ENCODE measurements at regions not wholly inside any gene's neighbourhood (a gene's known extent, or its start where the extent isn't known, plus 50 kb on each side); places are given as distances from the start of the nearest gene placed in this dataset.
A peak's percentile ranks its signal among the peaks of the same experiment; 100 is the strongest.
"Not testable (repeated sequence)": the region's sequence is repeated elsewhere in the genome, so short reads cannot be mapped to it uniquely, and the experiment has no call there.

DNA sequence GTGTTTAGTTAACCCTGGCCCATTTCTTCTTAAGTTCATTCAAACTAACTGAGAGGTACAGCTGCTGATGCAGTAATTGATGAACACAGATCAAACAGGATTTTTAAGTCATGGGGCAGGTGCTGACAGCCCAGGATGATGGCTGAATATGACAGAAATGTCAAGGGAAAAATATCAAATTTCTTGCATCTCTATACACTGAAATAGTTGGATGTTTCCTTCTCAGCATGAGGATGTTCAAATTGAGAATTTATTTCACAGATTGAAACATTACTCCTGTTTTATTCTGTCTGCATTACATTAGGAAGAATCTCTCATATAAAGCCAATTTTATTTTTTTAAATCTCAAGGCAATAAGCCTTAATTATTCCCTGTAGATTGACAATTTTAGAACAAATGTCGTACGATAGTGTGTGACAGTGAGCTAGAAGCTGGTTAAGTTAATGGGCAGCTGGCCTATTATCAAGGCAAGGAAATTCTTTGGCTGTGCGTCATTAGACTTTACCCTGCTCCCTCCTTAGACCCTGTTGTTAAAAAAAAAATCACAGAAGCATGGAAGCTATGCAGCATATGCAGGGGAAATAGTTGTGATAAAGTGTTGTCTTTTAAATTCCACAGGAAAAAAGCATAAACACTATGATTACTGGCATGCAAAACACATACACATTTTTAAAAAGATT is 183.8 kb upstream of the KCNMB2 start:
- no peaks in the 10 kb centered on the region for H3K4me1 ChIP-seq (ENCODE audit: control insufficient read depth in 4 of 4, insufficient read depth in 4 of 4, low read length in 3 of 4)
- H3K27ac ChIP-seq (ENCODE audit: low read depth in 1 of 2, low read length in 2 of 2), result no peak overlapping the region
- 79% methylated on average over 3 of the region's 3 CpGs for WGBS
- H3K9ac ChIP-seq (ENCODE audit: low read depth in 1 of 2, low read length in 2 of 2), result no peak overlapping the region
- no peaks in the 10 kb centered on the region for H3K27me3 ChIP-seq (ENCODE audit: control insufficient read depth in 4 of 4, insufficient read depth in 4 of 4, low read length in 3 of 4)
- H3K9me3 ChIP-seq (ENCODE audit: control insufficient read depth in 4 of 4, low read length in 3 of 4), result no peaks in the 10 kb centered on the region
- H3K4me3 ChIP-seq (ENCODE audit: low read depth in 1 of 3, low read length in 3 of 3), result no peak overlapping the region
- peak in 1 of 2 donors; percentile 60 for TF ChIP-seq JUND (IDR thresholded peaks at IDR 0.05)
- TF ChIP-seq HNF4A (conservative IDR thresholded peaks at IDR 0.05), result no peak
- H3K36me3 ChIP-seq (ENCODE audit: control insufficient read depth in 4 of 4, insufficient read depth in 3 of 4, low read depth in 1 of 4, low read length in 3 of 4), result no peaks in the 10 kb centered on the region
- DNase-seq (ENCODE audit: low spot score), result no peak

- no peak for DNase-seq (ENCODE audit: low spot score)
- Histone ChIP-seq H3K36me3 (ENCODE audit: control insufficient read depth in 4 of 4, insufficient read depth in 3 of 4, low read depth in 1 of 4, low read length in 3 of 4) (no peaks in the 10 kb centered on the region), H3K9me3 (ENCODE audit: control insufficient read depth in 4 of 4, low read length in 3 of 4) (no peaks in the 10 kb centered on the region), H3K4me3 (ENCODE audit: low read depth in 1 of 3, low read length in 3 of 3) (no peak overlapping the region), H3K9ac (ENCODE audit: low read depth in 1 of 2, low read length in 2 of 2) (no peak overlapping the region), H3K4me1 (ENCODE audit: control insufficient read depth in 4 of 4, insufficient read depth in 4 of 4, low read length in 3 of 4) (no peaks in the 10 kb centered on the region), H3K27ac (ENCODE audit: low read depth in 1 of 2, low read length in 2 of 2) (no peak overlapping the region), H3K27me3 (ENCODE audit: control insufficient read depth in 4 of 4, insufficient read depth in 4 of 4, low read length in 3 of 4) (no peaks in the 10 kb centered on the region)
- no peak for TF ChIP-seq FOXA1 (IDR thresholded peaks at IDR 0.05)
- TF ChIP-seq, protein P1, sequence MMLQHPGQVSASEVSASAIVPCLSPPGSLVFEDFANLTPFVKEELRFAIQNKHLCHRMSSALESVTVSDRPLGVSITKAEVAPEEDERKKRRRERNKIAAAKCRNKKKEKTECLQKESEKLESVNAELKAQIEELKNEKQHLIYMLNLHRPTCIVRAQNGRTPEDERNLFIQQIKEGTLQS (IDR thresholded peaks at IDR 0.05), result no peak
- TF ChIP-seq FOXA2 (IDR thresholded peaks at IDR 0.05), result no peak
- TF ChIP-seq EGR1 (IDR thresholded peaks at IDR 0.05; ENCODE audit: low read depth in 2 of 2), result no peak
- TF ChIP-seq JUND (IDR thresholded peaks at IDR 0.05), result no peak
- WGBS, result 64% methylated on average over 1 of the region's 1 CpG
These were observed 183.1 kb upstream of the KCNMB2 start for GRCh38 chr3:178353006-178353694.

- H3K9me3 ChIP-seq (ENCODE audit: control insufficient read depth in 4 of 4, low read length in 3 of 4), result no peaks in the 10 kb centered on the region
- H3K9ac ChIP-seq (ENCODE audit: low read depth in 1 of 2, low read length in 2 of 2), result no peak overlapping the region
- H3K4me3 ChIP-seq (ENCODE audit: low read depth in 1 of 3, low read length in 3 of 3), result no peak overlapping the region
- H3K27me3 ChIP-seq (ENCODE audit: control insufficient read depth in 4 of 4, insufficient read depth in 4 of 4, low read length in 3 of 4), result no peaks in the 10 kb centered on the region
- TF ChIP-seq SP1 (IDR thresholded peaks at IDR 0.05) (no peak), HNF4A (conservative IDR thresholded peaks at IDR 0.05) (no peak), HNF4G (IDR thresholded peaks at IDR 0.05) (no peak), FOXA1 (IDR thresholded peaks at IDR 0.05) (no peak), EGR1 (IDR thresholded peaks at IDR 0.05; ENCODE audit: low read depth in 2 of 2) (no peak), ZBTB33 (IDR thresholded peaks at IDR 0.05) (no peak), GABPA (IDR thresholded peaks at IDR 0.05 in 1 of 2, conservative IDR thresholded peaks at IDR 0.05 in 1 of 2) (no peak), JUND (IDR thresholded peaks at IDR 0.05) (no peak), RAD21 (IDR thresholded peaks at IDR 0.05) (no peak), YY1 (IDR thresholded peaks at IDR 0.05) (no peak), TAF1 (conservative IDR thresholded peaks at IDR 0.05) (no peak), NR2F2 (IDR thresholded peaks at IDR 0.05) (no peak), RXRA (IDR thresholded peaks at IDR 0.05) (no peak), FOXA2 (IDR thresholded peaks at IDR 0.05) (no peak)
- TF ChIP-seq, protein P2, sequence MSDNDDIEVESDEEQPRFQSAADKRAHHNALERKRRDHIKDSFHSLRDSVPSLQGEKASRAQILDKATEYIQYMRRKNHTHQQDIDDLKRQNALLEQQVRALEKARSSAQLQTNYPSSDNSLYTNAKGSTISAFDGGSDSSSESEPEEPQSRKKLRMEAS (IDR thresholded peaks at IDR 0.05), result no peak
- TF ChIP-seq, protein P1 (IDR thresholded peaks at IDR 0.05), result no peak
- TF ChIP-seq, protein P3, sequence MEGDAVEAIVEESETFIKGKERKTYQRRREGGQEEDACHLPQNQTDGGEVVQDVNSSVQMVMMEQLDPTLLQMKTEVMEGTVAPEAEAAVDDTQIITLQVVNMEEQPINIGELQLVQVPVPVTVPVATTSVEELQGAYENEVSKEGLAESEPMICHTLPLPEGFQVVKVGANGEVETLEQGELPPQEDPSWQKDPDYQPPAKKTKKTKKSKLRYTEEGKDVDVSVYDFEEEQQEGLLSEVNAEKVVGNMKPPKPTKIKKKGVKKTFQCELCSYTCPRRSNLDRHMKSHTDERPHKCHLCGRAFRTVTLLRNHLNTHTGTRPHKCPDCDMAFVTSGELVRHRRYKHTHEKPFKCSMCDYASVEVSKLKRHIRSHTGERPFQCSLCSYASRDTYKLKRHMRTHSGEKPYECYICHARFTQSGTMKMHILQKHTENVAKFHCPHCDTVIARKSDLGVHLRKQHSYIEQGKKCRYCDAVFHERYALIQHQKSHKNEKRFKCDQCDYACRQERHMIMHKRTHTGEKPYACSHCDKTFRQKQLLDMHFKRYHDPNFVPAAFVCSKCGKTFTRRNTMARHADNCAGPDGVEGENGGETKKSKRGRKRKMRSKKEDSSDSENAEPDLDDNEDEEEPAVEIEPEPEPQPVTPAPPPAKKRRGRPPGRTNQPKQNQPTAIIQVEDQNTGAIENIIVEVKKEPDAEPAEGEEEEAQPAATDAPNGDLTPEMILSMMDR (IDR thresholded peaks at IDR 0.05; ENCODE audit: low read depth, low read length, missing input control), result no peak
- no peaks in the 10 kb centered on the region for H3K4me1 ChIP-seq (ENCODE audit: control insufficient read depth in 4 of 4, insufficient read depth in 4 of 4, low read length in 3 of 4)
- no peaks in the 10 kb centered on the region for H3K36me3 ChIP-seq (ENCODE audit: control insufficient read depth in 4 of 4, insufficient read depth in 3 of 4, low read depth in 1 of 4, low read length in 3 of 4)
- DNase-seq (ENCODE audit: low spot score), result no peak
- no peak overlapping the region for H3K27ac ChIP-seq (ENCODE audit: low read depth in 1 of 2, low read length in 2 of 2)
- WGBS, result 82% methylated on average over 6 of the region's 6 CpGs
These were observed 176.5 kb upstream of the KCNMB2 start for GRCh38 chr3:178359728-178360127.

GRCh38 chr3:178363048-178363447 is 173.2 kb upstream of the KCNMB2 start:
- not testable (repeated sequence) for H3K9me3 ChIP-seq (ENCODE audit: control insufficient read depth in 4 of 4, low read length in 3 of 4); H3K36me3 ChIP-seq (ENCODE audit: control insufficient read depth in 4 of 4, insufficient read depth in 3 of 4, low read depth in 1 of 4, low read length in 3 of 4); H3K9ac ChIP-seq (ENCODE audit: low read depth in 1 of 2, low read length in 2 of 2); H3K27ac ChIP-seq (ENCODE audit: low read depth in 1 of 2, low read length in 2 of 2); H3K4me3 ChIP-seq (ENCODE audit: low read depth in 1 of 3, low read length in 3 of 3); DNase-seq (ENCODE audit: low spot score); H3K27me3 ChIP-seq (ENCODE audit: control insufficient read depth in 4 of 4, insufficient read depth in 4 of 4, low read length in 3 of 4); H3K4me1 ChIP-seq (ENCODE audit: control insufficient read depth in 4 of 4, insufficient read depth in 4 of 4, low read length in 3 of 4)
- WGBS, result 87% methylated on average over 2 of the region's 2 CpGs
